DND-41 (cell line): ENCODE measurements at regions not wholly inside any gene's neighbourhood (a gene's known extent, or its start where the extent isn't known, plus 50 kb on each side); places are given as distances from the start of the nearest gene placed in this dataset.

Experiments
- ATAC-seq: fragments of 200-7000 bp; cut with Tn5 transposase; 3 replicates; pipeline ENCODE4 v1.9.1; 2021; ENCODE audit warnings: low read depth; ENCODE audit not compliant: insufficient read depth
- DNase-seq: peaks from one replicate; pipeline ENCODE4 v3.0.0-alpha.2; 2020
- H2AFZ ChIP-seq: 2 replicates; pipeline ENCODE4 v1.6.0; 2012; ENCODE audit warnings: low read depth, low read length
- H3K27ac ChIP-seq: 2 replicates; pipeline ENCODE4 v1.5.1; 2012; ENCODE audit warnings: low read length, inconsistent platforms
- H3K27me3 ChIP-seq: fragments of 200-600 bp; sonication (generic); 2 replicates; pipeline ENCODE4 v1.6.0; 2012; ENCODE audit warnings: low read length, mild to moderate bottlenecking, inconsistent platforms; ENCODE audit not compliant: insufficient read depth, poor library complexity
- H3K36me3 ChIP-seq: 2 replicates; pipeline ENCODE4 v1.5.1; 2012; ENCODE audit warnings: low read length, inconsistent platforms; ENCODE audit not compliant: insufficient read depth
- H3K4me1 ChIP-seq: 2 replicates; pipeline ENCODE4 v1.5.1; 2012; ENCODE audit warnings: mild to moderate bottlenecking, low read length; ENCODE audit not compliant: insufficient read depth
- H3K4me2 ChIP-seq: 2 replicates; pipeline ENCODE4 v1.6.0; 2012; ENCODE audit warnings: mild to moderate bottlenecking, moderate library complexity, low read length, inconsistent platforms; ENCODE audit not compliant: insufficient read depth
- H3K4me3 ChIP-seq, 2 experiments: fragments of 200-600 bp in 1 of 2; shearing (Covaris generic) in 1 of 2; 2 replicates each; pipeline ENCODE4 v1.5.1; 2012 to 2016; ENCODE audit warnings: inconsistent platforms in 2 of 2, low read length in 2 of 2, mild to moderate bottlenecking in 2 of 2, low read depth in 1 of 2, moderate library complexity in 1 of 2
- H3K79me2 ChIP-seq: 2 replicates; pipeline ENCODE4 v1.6.0; 2012; ENCODE audit warnings: low read length, inconsistent platforms; ENCODE audit not compliant: insufficient read depth
- H3K9ac ChIP-seq: 2 replicates; pipeline ENCODE4 v1.6.0; 2012; ENCODE audit warnings: low read depth, mild to moderate bottlenecking, inconsistent platforms, low read length, moderate library complexity
- H3K9me3 ChIP-seq: 2 replicates; pipeline ENCODE4 v1.5.1; 2012; ENCODE audit warnings: low read length, moderate library complexity, mild to moderate bottlenecking, inconsistent platforms; ENCODE audit not compliant: insufficient read depth, severe bottlenecking
- H4K20me1 ChIP-seq: 2 replicates; pipeline ENCODE4 v1.6.0; 2012; ENCODE audit warnings: low read length; ENCODE audit not compliant: insufficient read depth
- EZH2 ChIP-seq: IDR thresholded peaks from 3 replicates; pipeline ENCODE4 v1.6.1; 2012; ENCODE audit warnings: borderline replicate concordance, low read depth, mild to moderate bottlenecking, moderate library complexity, low read length, inconsistent platforms; ENCODE audit not compliant: severe bottlenecking
- TF ChIP-seq, protein P1 (sequence below): IDR thresholded peaks from 2 replicates; pipeline ENCODE4 v1.5.1; 2012; ENCODE audit warnings: borderline replicate concordance, low read length, moderate library complexity, mild to moderate bottlenecking; ENCODE audit not compliant: poor library complexity, severe bottlenecking; ENCODE audit errors: extremely low read depth

DNA sequence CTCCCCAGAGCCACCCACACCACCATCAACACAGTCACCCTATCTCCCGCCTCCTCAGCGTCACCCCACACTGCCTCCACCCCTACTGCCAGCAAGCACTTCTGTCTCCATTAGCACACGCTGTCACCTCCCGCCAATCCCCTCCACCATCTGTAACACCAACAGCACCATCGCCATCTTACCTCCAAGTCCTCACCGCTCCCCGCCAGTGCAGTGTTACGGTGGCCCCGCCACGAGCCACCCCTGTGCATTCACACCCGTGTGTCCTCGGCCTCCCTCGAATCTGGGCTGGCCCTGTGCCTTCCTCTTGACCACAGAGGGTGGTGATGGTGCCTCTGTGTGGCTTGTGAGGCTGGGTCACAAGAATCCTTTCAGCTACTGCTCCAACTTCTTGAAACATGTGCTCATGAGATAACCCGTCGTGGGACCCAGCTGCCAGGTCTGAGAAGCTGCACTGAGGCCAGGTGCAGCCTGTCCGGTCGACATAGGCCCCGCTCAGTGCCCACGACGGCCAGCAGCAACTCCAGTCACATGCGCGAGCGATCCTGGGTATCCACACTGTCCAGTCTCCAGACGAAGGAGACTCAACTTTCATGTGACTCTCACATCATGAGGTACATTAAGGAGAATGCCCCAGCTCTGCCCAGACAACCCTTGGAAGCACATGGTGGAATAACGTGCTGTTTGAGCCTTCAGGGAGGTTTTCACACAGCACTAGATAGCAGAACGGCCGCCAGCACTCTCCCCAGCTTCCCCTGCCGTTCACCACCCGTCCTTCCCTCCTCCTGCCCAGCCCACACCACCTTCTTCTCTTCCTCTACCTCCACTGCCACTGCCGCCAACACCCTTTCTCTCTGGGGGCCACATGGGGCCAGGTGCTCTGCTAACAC is 72.6 kb upstream of the ASB18 start:
- no peak overlapping the region for H3K4me2 ChIP-seq
- no peak overlapping the region for H2AFZ ChIP-seq
- H3K27ac ChIP-seq, result no peak overlapping the region
- H3K9me3 ChIP-seq, result no peaks in the 10 kb centered on the region
- ATAC-seq, result no peak
- TF ChIP-seq, protein P1, sequence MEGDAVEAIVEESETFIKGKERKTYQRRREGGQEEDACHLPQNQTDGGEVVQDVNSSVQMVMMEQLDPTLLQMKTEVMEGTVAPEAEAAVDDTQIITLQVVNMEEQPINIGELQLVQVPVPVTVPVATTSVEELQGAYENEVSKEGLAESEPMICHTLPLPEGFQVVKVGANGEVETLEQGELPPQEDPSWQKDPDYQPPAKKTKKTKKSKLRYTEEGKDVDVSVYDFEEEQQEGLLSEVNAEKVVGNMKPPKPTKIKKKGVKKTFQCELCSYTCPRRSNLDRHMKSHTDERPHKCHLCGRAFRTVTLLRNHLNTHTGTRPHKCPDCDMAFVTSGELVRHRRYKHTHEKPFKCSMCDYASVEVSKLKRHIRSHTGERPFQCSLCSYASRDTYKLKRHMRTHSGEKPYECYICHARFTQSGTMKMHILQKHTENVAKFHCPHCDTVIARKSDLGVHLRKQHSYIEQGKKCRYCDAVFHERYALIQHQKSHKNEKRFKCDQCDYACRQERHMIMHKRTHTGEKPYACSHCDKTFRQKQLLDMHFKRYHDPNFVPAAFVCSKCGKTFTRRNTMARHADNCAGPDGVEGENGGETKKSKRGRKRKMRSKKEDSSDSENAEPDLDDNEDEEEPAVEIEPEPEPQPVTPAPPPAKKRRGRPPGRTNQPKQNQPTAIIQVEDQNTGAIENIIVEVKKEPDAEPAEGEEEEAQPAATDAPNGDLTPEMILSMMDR, result no peak
- no peak for TF ChIP-seq EZH2
- H3K4me1 ChIP-seq, result no peaks in the 10 kb centered on the region
- no peak overlapping the region for H3K9ac ChIP-seq
- H4K20me1 ChIP-seq, result no peaks in the 10 kb centered on the region
- H3K36me3 ChIP-seq, result no peaks in the 10 kb centered on the region
- no peak overlapping the region for H3K4me3 ChIP-seq
- H3K79me2 ChIP-seq, result no peaks in the 10 kb centered on the region
- no peak for DNase-seq
- peaks cover 19% of the 10 kb centered on the region for H3K27me3 ChIP-seq

DNA sequence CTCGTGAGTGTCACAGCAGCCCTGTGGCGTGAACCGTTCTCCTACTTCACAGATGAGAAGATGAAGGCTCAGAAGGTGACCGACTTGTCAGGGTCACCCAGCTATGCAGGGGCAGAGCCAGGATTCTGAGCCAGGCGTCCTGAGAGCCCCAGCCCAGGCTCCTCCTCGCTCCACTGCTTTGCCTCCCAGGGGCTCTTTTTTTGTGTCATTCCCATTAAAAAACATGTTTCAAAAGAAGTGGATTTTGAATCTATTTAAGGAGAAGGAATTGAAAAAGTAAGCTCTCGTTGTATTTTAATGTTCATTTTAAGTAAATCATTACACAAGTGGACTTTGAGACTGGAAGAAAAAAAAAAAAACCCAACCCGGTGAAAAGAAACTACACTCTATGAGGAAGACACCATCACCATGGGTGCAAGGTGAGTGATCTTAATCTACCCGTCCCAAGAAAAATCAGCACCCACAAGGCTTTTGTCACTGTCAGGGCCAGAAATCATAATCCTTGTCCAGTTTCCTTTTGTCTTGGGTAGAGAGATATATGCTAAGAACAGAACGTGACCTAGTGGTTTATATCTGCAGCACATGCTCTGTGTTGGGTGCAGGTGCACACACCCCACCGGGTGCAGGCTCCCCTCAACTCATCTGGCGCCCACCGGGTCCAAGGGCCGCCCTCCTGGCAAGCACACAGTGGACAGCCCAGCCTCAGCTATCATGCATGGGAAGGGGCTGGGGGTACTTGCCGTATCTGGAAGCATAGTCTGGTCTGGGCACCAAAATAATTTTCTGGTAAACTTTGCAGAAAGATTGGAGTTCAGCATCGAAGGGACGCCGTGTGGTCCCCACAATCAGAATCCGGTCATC is 73.5 kb upstream of the ASB18 start:
- Histone ChIP-seq H3K9me3 (no peaks in the 10 kb centered on the region), H3K4me2 (no peak overlapping the region), H3K4me3 (no peak overlapping the region), H4K20me1 (no peaks in the 10 kb centered on the region), H3K27me3 (peaks cover 19% of the 10 kb centered on the region), H3K36me3 (no peaks in the 10 kb centered on the region), H2AFZ (no peak overlapping the region), H3K9ac (no peak overlapping the region), H3K27ac (no peak overlapping the region), H3K79me2 (no peaks in the 10 kb centered on the region), H3K4me1 (no peaks in the 10 kb centered on the region)
- TF ChIP-seq, protein P1, result no peak
- DNase-seq (no peak), ATAC-seq (no peak)

GRCh38 chr2:236338495-236339184 is 74.4 kb upstream of the ASB18 start:
- DNase-seq (no peak), ATAC-seq (no peak)
- no peak overlapping the region for H3K4me2 ChIP-seq

More at GRCh38 chr2:236338495-236339184, 74.4 kb upstream of the ASB18 start:
- Histone ChIP-seq H3K36me3 (no peaks in the 10 kb centered on the region), H3K9me3 (no peaks in the 10 kb centered on the region), H3K79me2 (no peaks in the 10 kb centered on the region), H3K27ac (no peak overlapping the region), H3K9ac (no peak overlapping the region), H3K4me1 (no peaks in the 10 kb centered on the region), H4K20me1 (no peaks in the 10 kb centered on the region), H3K27me3 (peaks cover 15% of the 10 kb centered on the region), H2AFZ (no peak overlapping the region), H3K4me3 (no peak overlapping the region)
- TF ChIP-seq, protein P1, result no peak
- no peak for TF ChIP-seq EZH2
